SW480 (cell line): ENCODE measurements at regions not wholly inside any gene's neighbourhood (a gene's known extent, or its start where the extent isn't known, plus 50 kb on each side); places are given as distances from the start of the nearest gene placed in this dataset.

Source experiments
- DNase-seq: peaks from one replicate; pipeline ENCODE4 v3.0.0-alpha.2; 2016; ENCODE audit warnings: low spot score

DNA sequence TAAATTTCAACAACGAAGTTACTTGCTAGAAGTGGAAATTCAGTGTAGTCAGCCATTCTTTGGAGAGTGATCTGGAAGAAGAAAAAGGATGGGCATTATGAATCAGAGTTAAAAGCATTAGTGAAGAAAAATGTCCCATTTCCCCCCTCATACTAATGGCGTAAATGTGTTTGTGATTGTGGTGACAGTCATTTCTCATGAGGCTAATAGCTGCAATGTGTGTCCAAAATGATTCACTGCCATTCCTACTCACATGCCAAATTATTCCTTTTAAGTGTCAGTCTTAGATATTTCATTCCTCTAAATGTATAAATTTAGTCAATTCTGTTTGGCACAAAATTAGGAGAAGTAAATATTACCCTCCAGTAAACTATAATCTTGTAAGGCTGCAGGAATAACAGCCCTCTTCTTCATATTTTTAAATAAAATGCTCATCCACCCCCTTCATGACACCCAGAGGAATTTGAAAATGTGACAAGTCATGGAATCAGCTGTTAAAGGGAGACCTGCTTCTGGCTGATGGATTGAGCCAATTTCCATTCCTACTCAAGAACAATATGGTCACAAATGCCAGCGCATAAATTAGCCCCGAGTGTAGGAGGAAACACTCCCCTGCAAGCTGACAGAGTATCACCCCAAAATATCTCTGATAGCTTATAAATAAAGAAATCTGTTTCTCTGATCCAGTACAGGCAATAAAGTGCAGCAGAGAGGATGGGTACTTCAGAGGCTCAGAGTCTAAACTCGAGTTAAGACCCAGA, 912.3 kb upstream of the SEL1L start:
- DNase-seq, result no peak

DNA sequence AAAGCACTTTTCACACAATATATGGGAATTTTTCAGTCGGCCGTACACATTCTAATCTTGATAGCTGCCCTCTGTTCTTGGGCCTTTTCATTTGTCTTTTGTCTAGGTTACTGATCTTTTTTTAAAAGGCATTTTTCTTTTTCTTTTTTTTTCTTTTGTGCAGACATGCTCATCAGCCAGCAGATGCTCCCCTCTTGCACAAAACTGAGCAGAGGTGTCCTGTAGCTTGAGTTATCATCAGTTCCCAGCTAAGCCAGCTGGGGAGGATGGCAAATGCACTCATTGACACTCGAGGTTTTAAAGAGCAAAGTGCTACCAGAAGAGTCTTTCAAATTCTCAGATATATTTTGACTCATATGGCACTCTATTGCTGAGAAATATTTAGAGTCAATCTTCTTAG, 913.9 kb upstream of the SEL1L start:
- no peak for DNase-seq

DNA sequence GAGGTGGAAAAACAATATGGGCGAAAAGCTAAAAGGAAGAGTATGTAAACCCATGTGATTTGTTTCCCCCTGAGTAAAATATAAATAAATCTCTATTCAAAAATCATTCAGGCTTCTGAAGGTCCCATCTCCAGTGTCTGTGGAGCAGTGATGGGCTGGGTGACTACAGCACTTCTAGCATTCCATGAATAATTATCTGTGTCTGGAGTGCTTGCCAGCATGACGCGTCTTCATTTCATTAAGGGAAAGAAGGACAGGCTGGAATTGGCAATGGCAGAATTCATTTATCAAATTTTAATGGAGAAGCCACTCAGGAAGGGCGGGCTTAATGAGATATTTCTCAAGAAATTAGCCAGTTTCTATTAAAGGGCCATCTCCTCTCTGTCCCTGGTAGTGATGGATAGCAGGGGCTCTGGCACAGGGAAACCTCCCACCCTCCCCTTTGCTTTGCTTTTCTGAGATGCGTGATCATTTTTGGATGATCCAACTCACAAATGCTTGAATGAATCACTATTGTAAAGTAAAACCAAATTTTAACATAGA, 916.3 kb upstream of the SEL1L start:
- DNase-seq, result no peak

DNA sequence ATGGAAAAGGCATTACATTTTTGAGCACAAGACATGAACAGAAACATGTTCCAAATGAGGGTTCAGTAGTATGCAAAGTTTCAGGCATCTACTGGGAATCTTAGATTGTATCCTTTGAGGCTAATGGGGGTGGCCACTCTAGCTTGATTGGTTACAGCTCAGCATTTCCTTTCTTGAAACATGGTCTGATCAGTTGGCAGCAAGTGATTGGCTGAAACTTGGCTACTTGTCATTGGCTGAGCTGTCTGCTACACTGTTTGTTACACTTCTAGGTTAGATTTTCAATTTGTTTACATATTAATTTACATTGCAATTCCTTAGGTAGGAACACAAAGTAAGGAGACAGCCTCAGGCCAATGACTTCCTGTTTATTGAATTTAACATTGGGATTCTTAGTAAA, 918.0 kb upstream of the SEL1L start:
- DNase-seq, result no peak

DNA sequence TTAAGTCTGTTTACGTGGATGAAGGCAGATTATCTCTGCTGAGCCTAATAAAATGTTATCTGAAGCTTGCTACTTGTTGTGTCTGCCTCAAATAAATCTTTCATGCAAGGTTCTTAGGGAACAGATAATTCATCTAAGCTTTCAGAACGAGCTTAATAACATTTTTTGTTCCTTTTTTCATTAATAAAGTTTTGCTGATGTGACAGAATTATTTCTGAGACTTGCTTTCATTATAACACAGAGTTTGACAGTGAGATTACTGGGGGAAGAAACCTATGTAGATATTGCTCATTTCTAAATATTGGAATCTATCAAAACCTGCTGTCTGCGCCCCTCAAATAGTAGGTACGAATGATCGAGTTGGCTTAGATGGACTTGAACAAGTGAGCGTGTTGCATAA, 948.7 kb upstream of the SEL1L start:
- no peak for DNase-seq

DNA sequence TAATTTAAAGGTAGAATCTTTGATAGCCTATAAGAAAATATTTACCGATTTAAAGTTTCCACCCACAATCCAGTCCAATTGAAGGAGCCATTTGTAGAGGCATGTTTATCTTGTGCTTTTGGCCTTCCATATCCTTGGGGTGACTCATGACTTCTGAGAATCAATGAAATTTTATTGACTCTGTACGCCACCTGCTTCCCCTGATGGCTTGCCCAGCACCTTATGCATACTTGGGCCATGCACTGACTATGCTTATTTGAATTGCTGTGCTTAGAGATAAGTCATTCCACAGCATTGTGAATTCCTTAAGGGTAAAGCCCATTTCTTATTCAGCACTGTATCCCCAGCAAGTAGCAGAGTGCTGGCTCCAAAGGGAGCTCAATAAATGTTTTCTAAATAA, 954.8 kb upstream of the SEL1L start:
- no peak for DNase-seq

DNA sequence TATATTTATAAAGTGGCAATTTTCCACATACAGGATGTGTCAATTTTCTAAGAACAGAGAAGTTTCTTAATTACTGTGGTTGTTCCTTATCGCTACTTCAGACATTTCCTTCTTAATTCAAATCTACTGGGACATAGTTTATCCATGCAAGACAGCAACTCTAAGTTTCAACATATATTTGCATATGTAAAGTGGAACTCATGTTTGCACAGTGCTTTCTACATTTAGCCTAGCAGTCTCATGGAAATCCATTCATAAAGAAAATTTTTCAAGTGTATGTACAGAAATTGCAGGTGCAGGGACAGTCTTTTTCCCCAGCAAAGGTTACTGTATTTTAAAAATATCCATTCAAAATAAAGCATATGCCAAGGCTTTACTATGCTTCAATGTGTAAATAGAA, 956.7 kb upstream of the SEL1L start:
- DNase-seq, result no peak

DNA sequence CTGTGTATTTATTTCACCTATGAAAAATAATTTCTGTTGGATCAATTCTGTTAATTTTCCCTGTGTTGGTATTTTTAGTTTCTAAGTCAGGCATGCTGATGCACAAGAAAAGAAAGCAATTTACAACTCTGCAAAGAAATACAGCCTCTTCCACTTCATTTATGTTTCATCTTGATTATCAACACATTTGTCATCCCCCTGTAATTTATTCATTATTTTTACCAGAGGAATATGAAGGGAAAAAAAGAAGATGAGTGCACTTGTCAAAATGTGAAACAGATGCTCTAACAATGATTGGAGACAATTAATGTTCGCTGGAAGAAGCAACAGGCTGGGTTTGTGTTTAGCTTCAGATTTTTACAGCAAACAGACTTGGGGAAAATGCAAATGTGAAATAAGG, 958.5 kb upstream of the SEL1L start:
- no peak for DNase-seq

DNA sequence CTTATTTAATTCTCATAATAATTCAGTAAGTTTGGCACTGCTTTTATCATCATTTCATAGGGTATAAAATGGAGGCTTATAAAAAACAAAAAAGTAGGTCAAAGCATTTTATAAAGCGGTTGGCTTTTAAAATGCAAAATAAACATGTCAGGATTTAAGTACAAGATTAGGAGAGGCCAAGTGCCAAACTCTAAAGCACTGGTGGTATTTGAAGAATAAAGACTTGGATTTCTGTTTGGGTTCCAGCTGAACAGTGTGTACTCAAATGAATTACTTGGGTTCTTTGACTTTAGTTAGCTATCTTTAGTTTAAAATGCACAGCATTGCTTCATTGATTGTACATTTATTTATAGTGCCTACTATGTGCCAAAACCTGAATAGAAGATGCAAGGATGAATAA, 966.6 kb upstream of the SEL1L start:
- no peak for DNase-seq

DNA sequence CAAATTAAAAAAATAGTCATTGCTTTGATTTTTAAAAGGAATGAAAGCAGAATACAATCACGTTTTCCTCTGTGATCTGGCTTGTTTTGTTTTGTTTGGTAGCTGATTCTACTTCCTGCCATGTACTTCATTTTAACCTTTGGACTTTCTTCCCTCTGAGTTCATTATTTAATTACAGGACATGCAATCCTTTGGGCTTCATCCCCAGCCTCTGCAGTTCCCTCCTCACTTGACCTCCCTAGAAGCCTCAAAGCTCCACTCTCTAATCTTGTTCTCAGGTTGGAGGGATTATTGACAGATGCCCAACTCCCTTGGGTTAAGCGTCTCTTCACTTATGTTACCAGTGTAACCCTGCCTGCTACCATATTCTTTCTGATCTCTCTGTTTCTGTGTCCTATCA, 967.9 kb upstream of the SEL1L start:
- peak; percentile 6 for DNase-seq

DNA sequence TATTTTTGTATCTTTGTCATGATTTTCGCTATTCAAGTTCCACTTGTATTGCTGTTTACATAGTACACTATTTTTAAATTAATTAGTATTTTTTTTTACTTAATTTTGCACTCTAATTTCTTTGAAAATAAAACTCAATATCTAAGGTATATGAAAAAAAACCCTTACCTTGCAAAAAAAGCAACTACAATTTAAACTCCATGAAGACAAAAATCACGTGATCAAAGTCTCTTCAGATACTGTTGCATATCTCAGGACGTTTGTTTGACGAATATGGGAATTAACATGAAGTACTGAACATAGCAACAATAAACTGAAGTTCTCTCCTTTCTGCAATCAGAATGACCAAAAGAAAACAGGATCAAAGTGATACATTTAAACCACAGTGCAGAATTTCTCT, 968.4 kb upstream of the SEL1L start:
- no peak for DNase-seq

DNA sequence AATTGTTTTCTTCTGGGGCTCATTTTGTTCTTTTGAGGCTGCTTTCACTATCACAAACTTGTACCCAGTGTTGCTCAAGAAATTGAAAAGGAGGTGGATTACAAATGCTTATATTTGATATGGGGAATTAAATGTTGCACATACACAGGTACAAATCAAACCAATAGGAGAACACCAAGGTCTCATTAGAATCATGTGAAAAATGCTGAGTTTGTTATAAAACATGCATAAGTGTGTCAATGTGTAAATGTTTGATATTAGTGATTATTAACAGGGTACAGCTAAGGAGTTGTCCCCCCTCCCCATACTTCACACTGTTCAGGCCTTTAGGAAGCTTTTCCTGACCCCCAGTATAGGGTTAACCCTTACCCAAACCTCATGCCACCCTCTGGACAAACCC, 971.2 kb upstream of the SEL1L start:
- DNase-seq, result no peak

DNA sequence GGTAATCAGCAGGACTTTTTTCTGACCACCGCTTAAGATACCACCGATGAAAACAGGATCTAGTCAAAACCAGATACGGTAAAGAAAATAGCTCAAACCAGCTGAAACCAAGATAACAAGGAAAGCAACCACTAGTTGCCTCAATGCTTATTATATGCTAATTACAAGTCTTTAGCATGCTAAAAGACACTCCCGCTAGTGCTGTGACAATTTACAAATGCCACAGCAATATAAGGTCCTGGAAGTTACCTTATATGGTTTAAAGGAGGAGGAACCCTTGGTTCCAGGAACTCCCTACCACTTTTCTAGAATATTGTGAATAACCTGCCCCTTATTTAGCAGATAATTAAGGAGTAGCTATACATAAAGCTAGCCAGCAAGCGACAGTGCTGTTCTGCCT, 976.4 kb upstream of the SEL1L start:
- DNase-seq, result no peak

DNA sequence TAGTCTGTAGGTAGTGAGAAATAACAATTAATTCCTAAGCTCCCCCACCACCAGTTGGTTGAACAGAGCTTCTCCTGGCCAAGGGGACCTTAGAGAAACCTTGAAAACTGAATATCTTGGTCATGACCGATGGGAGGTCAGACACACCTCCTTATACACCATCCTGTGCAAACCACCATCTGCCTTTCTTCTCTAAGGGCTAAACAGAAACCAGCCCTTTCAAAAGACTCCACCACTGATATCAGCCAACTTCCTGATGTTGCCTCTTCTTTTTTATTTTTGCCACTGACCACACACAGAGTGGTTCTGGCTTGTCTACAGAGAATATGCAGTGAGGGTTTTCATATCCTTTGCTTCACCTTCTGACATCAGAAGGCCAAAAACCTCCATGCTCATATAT, 977.7 kb upstream of the SEL1L start:
- DNase-seq, result no peak

DNA sequence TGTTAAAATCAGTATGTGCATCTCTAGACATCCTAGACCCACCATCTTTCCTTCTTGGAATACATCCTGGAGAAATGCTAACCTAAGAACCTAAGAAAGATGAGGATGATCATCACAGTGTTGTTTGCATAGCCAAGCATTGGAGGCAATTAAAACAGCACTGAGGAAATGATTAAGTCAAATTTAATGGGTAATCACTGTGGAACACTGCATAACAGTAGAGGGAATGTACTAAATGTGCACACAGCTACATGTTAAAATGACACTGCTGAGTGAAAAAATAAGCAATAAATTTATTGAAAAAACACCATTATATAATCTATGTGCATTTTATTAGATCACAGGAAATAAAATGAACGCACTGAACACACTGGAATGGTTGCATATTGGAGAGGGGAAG, 987.1 kb upstream of the SEL1L start:
- no peak for DNase-seq

DNA sequence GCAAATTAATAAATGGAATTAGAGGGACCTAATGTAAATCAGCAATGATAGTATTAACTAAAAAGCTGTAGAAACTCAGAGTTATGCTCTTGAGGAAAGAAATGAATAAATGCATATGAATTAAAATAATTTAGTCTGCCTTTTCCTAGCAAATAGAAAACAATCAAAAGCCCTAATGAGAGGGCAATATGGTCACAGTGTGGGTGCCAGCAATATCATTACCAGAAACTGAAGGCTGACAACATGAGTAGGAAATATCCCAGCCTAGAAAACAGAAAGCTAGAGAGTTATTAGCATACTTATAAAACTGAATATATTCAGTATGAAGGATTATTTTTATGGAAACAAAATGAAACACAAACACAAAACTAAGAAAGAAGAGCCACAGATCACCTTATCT, 987.5 kb upstream of the SEL1L start:
- DNase-seq, result no peak

DNA sequence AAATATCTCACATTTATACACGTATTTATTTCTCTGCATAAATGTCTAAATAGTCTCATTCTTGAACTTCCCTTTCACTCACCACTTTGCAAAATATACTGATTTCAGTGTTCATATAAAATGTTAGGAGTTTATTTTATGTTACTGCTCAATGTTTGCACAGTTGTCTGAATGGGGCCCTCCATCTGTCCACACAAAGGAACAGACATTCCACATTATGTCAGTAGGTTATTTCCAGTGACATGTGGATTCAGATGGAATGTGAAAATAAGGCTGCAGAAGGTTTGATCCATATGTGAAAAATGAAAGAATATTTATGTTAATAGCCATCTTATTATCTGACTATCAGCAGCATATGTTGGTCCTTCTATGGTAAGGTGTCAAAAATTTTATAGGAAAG, 994.4 kb upstream of the SEL1L start:
- DNase-seq, result no peak

DNA sequence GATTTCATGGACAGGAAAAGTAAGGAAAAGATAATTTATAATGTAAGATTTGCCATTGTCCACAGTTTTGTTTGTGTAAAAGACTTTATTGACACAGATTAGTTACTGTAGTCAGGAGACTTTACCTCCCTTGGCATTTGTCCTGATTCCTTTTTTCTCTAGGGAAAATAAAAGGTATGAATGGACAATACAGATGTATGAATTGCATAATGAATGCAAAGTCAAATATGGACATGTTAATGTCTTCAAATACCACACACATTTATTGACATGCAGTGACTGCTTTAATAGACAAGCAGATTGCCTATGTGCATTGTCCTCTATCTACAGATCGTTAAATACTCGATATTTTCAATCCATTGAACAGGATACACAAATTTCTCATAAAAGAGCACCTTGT, 999.7 kb upstream of the SEL1L start:
- no peak for DNase-seq

DNA sequence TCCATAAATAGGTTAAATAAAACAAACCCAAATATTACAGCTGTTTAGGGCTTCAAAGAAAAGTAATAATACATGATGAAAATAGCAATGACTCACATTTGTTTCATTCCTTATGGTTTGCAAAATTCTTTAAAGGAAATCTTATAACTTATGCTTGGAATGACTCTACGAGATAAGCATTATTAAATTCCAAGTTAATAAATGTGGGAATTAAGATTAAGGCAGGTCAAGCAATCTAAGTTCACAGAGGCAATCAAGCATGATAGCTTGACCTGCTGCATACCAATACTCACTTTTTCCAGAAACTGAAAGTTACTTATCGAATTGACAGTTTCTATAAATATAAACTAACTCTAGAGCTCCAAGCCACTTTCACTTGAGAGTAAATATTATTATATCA, 1002.9 kb upstream of the SEL1L start:
- no peak for DNase-seq

DNA sequence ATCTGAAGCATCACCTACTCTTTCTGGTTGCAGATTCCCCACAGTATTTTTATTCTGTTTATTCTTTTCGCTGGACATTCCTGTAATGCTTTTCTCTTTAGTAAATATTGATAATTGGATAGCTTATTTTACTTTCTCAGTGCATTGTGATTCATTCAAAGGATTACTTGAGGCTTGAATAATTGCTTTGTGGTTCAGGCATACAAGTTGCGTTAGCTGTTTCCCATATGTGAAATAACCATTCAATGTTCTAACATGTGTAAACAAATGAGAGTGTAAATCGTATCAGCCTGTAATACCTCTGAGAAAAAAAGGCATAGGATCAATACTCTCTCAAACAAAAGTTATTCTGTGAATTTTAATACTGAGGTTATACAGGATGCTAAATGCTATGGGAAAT, 1004.2 kb upstream of the SEL1L start:
- DNase-seq, result no peak

DNA sequence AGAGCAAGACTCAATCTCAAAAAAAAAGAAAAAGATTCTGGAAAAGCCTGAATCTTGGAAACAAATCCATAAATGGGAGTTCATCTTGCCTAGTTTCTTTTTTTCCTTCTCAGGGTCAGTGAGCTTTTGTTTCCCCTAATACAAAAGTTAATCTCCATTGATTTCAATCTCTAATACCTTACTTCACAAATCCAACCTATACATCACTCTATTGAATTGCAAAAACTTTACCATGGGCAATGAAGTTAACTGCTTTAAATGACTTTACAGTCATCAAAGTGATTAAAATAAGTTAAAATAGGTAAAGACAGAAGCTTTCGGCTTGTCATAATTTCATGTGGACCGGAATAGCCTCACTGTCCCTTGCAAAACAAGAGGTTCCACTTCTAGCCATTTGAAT, 1012.7 kb upstream of the SEL1L start:
- DNase-seq, result no peak

DNA sequence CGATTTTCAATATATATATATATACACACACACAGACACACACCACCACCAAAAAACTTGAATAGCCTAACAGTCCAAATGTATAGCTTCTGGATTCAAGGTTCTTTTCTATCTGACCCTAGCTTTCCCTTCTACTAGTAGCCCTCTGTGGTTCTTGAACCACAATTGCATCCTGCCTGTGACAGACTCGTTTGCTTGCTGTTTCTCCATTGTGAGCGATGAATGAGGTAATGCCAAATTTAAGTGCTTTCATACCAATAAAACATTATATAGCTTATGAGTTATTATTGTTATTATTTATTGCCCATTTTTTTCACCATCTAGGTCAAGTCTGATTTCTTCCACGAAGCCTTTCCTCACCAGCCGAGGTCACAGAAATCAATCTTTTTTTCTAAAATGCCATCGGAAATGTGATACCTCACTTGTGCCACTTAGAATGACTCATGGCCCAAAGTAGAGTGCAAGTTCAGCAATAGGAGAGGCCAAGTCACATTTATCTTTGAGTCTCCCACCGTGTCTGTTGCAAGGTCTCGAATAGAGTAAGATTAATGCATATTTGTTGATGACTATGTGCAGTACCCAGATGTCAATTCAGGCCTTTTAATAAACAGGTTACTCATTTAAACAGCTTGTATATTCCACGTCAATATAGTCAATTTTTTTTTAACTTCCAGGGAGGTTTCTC, 1015.8 kb upstream of the SEL1L start:
- no peak for DNase-seq

DNA sequence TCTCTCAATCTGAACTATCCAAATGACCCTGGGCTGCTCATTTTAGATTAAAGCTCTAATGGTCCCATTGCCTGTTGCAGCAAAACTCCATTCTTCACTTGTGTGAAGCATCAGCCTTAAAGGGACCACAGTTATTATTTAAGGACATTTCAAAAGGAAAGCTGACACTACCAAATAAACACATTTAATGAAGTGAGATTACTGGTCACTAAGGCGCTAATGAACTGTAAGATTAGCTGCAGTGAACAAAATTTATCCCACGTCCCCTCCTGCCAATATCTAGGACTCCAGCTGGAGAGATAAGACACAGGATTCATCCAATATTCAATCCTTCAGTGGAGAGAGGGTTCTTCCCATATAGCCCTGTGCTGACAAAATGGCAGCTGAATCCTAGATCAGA, 1029.2 kb upstream of the SEL1L start:
- no peak for DNase-seq

DNA sequence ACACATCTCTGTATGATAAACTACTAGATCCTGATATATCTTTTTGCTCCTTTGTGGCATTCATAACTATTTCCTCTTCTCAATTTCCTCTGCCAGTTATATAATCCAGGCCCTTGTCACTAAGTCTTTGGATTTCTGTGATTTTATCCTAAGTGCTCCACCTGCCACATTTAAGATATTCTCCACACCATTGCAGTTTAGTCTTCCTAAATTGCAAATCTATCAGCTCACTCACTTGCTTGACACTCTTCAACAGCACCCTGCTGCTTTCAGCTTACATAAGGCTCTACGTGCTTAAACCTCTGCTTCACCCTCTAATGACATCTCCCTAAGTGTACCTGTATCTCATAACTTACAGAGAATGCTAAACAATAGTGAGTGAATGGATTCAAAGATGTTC, 1032.2 kb upstream of the SEL1L start:
- no peak for DNase-seq
